COLO668 (cell line): ENCODE measurements at regions not wholly inside any gene's neighbourhood (a gene's known extent, or its start where the extent isn't known, plus 50 kb on each side); places are given as distances from the start of the nearest gene placed in this dataset.
"Not testable (repeated sequence)": the region's sequence is repeated elsewhere in the genome, so short reads cannot be mapped to it uniquely, and the experiment has no call there.

Experiments used
- DNase-seq: peaks from one replicate; lab custom pipeline; 2025; ENCODE audit not compliant: unreplicated experiment; lab: John Stamatoyannopoulos, UW

DNA sequence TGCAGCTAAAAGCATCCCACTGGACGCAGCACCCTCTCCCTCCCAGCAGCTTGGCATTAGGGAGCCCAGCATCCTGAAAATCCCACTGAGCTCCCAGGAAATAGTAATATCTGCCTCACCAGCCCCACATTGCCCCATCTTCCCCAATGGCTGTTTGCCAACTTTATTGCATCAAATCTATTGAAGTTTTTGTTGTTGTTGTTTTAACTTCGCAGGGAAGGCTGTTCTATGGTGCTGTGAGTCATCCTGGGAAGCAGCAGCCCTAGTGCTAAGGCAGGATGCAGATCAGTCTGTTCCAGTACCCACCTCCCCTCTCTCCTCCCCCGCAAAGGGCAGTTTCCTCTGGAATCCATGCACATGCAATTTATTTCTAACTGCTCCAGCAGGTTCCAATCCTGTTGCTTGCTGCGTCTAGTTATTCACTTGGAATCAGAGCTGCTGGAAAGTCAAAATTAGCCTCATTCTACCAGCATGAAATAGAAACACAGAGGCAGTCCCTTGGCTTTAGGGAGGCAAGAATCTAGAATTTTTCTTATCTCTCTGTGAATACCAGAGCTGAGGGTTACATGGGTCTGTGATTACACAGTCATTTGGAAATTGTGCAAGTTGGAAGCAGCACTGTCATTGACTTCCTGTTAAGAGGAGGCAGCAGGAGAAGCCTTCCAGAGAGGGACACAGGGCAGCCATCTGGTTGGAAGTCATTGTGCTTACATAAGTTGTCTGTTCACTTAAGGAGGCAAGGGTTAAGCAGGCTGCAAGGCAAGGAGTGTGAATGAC lies 115.9 kb upstream of the CACUL1 start:
- no peak for DNase-seq

DNA sequence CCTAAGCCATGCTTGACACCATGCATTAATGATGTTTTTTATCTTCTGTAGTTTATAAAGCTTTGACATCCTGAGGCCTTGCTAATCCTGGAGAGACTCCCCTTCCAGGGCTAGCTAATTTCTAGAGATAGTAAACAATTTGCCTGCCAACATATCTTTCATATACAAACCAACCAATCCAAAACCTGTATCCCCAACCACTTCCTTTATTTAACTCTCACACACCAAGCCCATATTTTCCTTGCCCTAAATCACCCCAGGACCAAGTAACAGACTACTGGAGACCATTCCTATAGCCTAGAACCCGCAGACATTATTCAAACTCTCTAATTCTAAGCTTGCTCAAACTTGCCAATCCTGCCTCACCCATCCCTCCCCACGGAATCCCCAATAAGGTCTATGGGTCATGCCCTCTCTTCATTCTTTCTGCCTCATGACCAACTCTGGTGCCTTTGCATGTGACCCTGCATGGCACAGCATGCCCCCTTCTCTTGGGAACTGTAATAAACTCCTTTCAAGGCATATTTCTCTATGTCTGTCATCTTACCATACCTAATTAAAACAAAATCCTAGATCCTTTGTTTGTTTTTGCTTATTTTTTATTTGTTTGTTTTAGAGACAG lies 116.6 kb upstream of the CACUL1 start:
- DNase-seq, result no peak

DNA sequence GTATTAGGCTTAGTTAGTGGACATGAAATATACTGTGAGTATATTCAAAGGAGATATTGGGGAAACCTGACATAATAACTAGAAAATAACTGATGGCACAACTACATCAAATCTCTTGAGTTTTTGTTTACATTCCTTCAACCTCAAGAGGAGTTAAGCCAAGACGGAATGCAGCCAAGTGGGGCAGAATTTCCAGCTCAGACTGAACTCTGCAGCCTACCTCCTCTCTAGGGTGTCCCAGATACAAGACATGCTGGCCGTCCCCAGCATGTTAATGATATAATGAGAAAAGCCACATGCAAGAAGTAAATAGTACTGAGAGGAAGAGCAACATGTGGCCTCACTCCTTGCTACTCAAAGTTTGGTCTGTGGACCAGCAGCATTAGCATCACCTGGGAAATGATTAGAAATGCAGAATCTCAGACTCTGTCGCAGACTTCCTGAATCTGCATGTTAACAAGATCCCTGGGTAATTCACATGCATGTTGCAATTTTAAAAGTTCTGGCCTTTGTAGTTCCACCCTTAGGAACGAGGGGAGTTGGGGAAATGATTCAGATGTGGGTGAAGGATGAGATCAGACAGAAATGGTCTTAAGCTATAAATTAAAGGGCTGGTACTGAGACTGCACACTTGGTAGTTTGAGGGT lies 118.4 kb upstream of the CACUL1 start:
- no peak for DNase-seq

DNA sequence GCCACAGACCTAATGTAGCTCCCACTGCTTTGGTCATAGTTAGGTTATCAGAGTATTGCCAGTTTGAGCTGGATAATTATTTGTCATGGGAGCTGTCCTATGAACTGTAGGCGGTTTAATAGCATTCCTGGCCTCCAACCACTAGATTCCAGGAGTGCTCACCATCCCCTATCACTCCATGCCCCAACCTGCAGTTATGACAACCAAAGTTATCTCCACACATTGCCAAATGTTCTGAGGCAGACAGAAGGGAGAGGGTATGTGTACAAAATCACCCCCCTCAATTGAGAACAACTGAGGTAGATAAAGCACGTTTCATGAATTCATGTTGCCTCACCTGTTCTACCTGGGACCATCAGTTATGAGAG lies 119.0 kb upstream of the CACUL1 start:
- DNase-seq, result no peak

DNA sequence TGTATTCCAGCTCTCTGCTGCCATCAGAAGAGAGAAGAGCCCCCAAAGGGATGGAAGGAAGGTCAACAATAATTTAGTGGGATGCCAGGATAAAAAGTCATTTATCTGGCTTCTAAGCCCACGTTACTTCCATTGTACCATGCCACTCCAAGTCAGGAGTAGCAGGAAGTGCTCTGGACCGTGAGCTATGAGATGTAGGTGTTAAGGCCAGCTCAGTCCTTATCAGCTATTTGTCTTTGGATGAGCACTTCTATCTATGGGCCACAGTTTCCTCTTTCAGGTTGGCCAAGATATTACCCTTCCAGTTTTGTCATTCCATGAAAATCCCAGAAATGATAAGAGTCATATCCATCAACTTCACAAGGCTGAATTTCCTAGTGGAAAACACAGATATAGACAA lies 119.4 kb upstream of the CACUL1 start:
- DNase-seq, result no peak

DNA sequence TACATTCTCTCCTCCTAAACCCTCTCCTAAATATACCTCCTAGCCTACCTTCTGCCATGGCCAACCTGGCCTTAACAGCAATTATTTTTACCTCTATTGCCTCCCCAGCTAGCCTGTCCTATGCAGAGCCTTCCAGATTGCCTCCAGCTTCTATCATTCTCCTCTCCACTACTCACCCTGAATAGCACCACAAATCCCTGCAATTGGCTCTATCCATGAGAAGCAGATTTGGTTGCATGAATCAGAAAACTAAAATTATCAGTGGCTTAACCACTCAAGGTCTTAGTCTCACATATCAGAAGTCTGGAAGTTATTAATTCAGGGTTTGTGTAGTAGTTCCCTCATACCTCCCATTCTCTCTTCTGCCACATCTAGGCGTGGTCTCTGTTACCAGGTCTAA lies 120.3 kb upstream of the CACUL1 start:
- DNase-seq, result no peak

DNA sequence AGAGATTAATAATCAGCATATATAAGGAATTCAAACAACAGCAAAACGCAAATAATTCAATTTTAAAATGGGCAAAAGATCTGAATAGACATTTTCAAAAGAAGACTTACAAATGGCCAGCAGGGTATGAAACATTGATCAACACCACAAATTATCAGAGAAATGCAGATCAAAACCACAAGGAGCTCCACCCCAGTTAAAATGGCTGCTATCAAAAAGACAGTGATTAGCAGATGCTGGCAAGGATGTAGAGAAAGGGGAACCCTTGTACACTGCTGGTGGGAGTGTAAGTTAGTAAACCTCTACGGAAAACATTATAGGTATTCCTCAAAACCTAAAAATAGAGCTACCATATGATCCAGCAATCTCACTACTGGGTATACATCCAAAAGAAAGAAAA lies 128.0 kb upstream of the CACUL1 start:
- no peak for DNase-seq

DNA sequence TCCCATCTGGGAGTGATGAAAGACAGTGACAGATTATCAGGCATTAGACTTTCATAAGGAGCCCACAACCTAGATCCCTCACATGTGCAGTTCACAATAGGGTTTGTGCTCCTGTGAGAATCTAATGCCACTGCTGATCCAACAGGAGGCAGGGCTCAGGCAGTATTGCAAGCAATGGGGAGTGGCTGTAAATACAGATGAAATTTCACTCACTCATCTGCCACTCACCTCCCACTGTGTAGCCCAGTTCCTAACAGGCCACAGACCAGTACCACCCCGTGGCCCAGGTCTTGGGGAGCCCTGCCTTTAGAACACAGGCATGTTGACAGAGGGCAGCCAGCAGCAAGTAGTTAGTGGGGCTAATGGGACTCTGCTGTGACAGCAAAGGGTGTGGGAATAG lies 137.3 kb upstream of the NANOS1 start:
- no peak for DNase-seq

DNA sequence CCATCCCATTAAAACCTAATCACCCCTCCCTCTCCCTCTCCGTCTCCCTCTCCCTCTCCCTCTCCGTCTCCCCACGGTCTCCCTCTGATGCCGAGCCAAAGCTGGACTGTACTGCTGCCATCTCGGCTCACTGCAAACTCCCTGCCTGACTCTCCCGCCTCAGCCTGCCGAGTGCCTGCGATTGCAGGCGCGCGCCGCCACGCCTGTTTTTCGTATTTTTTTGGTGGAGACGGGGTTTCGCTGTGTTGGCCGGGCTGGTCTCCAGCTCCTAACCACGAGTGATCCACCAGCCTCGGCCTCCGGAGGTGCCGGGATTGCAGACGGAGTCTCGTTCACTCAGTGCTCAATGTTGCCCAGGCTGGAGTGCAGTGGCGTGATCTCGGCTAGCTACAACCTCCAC lies 134.6 kb upstream of the NANOS1 start:
- DNase-seq, result not testable (repeated sequence)

DNA sequence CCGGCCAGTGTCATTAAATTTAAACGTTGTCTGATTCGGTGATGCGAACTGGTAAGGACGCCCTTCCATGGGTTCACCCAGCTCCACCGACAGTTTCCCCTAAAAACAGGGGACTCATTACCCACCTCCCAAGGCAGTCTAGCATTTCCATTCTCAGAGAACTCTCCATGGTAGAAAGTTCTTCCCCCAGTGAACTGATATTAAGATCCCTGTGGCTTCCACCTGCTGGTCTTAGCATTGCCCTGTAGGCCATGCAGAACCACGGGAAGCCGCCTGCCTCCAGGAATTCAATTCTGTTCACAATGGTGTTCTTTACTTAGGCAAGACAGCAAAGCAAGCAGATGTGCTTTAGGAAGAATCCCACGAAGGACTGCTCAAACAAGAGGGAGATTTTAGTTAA lies 128.9 kb upstream of the NANOS1 start:
- DNase-seq, result no peak

DNA sequence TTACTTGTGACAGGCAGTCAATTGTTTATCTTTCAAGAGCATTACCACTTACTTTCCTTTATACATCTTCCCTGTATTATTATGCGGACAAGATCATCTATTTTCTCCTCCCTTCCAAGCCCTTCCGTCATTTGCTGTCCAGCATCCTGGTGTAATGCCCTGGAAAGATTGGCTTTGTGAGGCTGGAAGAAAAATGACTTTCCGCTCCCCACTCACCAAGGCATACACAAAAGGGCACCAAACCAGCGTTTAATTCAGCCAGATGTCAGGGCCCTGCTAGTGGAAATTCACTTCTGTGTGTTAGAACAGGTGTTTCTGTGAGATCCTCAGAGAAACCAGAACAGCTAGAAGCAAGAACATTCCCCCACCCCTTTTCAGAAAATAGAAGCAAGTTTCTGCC lies 128.1 kb upstream of the NANOS1 start:
- no peak for DNase-seq

DNA sequence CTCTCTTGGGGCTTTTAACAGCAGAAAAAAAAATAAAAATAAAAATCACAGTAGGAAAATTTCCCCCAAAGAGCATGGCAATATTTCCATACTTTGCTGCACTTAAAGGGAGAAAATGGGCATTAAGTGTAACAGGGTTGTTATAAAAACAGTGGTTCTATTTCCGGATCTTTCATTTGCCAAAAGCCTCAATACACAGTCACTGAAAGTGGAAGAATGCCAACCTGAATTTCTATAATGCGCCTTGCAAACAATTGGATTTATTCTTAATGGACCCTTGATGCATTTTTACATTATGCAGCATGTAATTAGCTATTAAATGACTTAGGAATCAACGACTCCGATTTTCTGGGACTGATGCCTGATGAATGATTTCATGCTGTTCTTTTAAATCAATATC lies 127.6 kb upstream of the NANOS1 start:
- no peak for DNase-seq

DNA sequence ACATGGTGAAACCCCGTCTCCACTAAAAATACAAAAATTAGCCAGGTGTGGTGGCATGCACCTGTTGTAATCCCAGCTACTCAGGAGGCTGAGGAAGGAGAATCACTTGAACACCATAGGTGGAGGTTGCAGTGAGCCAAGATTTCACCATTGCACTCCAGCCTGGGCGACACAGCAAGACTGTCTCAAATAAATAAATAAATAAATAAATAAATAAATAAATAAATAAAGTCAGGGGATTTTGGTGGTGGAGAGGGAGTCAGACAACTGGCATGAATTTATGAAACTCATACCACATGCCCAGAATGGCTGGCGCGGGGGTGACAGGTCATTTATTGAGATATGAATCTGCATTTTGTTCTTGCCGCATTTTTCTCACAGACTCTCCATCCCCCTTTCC lies 126.9 kb upstream of the NANOS1 start:
- not testable (repeated sequence) for DNase-seq

DNA sequence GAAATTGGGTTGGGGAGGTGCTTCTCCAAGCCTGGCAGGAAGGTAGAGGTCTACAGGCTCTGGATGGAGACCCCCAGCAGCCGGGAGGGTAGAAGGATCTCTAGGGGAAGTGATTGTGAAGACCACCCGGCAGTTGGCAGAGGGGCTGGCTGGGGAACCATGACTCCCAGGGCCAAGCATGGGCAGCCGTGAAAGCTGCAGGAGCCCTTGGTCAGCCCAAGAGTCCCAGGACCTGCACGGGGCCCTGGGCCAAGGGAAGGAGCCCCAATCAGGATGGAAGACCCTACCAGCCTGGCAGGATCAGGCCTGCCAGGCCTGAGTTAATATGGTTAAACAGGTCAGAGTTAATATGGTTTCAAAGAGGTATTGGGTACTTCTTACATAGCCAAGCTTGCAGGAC lies 126.3 kb upstream of the NANOS1 start:
- no peak for DNase-seq

DNA sequence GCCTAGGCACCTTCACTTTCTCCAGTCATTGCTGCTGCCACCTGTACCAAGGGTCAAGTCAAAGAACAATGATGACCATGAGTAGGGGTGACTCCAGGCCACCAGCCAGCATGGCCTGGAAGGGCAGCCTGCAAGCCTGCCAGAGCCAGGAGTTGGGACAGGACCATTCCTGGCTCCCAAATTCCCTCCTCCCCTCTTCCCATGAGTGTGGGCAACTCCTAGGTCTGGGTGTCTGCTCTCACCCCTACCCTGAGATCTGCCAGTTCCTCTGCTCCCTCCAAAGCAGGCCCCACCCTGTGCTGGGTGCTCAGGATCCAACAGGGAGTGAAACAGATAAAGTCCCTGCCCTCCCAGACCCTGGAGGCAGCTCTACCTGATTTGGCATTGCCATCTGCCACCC lies 125.8 kb upstream of the NANOS1 start:
- DNase-seq, result no peak

DNA sequence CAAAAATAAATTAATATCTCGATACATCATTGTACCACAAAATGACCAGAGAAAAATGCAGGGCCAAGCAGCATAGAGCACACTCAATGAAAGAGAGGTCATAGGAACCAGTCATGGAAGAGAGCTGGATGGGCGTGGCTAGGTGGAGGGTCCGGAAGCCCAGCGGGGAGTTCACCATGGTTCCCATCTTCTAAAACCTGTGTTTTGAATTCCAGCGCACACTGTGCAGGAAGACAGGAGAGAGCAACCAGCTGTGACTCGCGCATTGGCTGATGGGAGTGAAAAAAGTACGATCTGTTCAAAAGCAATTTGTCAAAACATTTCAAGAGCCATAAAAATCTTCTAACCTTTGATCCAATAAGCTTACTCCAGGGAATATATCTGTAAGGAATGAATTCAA lies 125.2 kb upstream of the NANOS1 start:
- no peak for DNase-seq

DNA sequence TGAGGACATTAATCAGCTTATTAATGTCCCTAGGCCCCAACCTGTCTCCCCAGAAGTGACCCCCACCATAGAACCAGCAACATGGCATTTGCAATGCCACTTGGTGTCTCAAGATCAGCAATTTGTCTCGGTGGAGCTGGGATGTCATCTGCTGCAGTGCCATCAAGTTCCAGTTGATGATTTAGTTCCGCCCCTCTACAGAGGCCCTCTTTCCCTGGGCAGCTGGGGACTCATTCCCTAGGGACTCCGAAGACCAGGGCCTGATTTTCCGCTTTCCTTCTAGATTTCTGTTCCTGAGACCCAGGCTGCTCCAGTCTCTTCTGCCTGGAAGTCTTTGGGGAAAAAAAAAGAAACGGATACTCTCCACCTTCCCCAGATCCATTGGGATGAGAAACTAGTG lies 122.5 kb upstream of the NANOS1 start:
- DNase-seq, result no peak

DNA sequence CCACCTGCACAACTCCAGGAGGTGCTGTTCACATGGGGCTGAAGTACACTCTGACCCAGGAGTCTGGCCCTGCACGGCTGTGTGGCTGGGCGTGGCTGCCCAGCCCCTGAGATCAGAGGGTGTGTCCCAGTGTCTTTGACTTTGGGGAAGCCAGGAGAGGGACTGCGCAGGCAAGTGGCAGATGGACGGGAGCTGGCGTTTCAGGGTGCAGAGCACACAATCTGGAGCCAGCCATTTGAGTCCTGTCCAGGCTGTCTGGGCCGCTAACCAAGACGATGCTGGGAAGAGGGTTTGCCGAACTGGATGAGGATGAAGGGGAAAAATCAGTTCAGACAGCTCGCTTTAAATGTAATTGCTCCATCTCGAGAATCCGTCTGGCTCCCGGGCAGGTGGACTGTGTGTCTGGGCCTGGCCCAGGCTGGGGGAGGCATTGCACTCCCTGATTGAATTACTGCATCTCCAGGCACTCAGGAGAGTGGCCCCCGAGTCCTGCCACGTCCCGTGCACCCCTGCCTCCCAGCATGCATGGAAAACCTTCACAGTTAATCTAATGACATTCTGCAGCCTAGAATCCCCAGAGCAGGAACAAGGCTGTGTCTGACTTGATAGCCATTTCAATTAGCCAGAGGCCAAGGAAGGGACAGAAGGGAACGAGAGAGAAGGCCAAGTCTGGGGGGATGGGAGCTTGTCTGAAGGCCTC lies 120.8 kb upstream of the NANOS1 start:
- DNase-seq, result no peak

DNA sequence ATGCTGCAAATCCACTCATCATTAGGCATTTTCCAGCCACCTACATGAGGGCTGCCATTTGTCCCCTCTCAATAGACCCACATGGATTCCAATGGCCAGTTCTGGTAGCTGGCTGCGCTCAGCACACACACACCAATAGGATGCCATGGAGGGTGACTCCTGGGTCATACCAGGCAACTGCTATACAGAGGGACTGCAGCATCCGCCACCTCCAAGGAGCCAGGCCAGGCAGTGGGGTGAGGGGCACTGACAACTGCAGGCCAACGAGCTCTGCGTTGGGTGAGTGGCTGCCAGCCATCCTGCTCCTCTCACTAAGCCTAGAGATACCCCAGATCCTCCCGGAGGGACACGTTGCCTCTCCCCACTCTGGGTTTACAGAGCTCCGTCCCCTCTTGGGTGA lies 118.8 kb upstream of the NANOS1 start:
- DNase-seq, result no peak

DNA sequence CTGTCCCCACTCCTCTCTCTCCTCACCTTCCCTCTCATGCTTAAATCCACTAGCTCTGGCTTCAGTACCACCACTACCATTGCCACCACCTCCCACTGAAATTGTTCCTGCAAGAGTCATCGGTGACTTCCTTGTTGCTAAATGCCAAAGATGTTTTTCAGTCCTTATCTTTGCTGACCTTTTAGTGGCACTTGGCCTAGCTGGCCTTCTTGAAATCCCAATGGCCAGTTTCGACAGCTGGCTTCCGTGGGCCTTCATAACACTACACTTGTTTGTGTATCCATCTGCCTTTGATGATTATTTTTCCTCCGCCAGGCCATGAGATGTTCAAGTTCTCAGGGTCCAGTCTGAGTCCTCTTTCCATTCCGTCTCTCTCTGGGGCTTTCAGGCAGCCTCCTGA lies 118.2 kb upstream of the NANOS1 start:
- DNase-seq, result no peak

DNA sequence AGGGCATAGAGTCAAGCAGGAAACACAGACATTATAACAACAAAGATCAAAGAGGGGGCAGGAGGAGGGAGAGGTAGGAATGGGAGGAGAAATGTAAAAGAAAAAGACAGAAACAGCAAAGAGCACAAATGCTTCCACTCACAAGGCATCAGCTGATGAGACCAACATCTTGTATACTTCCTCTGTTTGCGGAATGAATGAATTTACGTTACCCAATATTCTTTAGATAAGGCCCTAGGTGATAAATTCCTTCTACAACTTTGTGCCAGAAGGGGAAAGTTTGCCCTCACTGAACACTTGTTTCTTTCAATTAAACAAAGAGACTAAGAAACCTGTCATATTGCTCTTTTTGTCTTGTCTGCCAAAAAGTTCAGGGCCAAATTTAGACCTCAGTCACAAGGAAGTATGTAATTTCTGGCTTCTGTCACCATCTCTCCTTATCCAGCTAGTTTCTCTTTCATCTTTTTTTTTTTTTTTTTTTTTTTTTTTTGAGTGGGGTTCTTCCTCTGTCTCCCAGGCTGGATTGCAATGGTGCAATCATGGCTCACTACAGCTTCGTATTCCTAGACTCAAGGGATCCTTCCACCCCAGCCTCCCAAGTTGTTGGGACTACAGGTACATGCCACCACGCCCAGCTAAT lies 116.4 kb upstream of the NANOS1 start:
- no peak for DNase-seq

DNA sequence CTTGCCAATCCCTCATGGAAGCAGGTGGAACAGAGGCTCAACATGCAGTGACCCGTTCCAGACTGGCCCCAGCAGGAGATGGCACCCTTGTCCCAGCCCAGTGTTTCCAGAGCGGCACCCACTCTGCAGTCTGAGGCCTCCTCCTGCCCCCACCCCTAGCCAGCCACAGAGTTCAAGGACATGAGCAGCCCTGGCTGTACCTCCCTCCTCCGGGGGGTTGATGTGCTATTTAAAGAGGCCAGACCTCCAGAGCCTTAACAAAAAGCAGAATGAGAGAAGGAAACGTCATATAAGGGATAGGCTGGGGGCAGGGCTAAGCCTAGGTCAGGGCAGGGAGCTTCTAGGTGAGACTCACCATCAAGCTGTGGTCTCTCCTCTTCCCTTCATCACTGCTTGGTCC lies 115.7 kb upstream of the NANOS1 start:
- no peak for DNase-seq
